HG02870 (cell line): ENCODE measurements at regions not wholly inside any gene's neighbourhood (a gene's known extent, or its start where the extent isn't known, plus 50 kb on each side); places are given as distances from the start of the nearest gene placed in this dataset.

Experiments used
- ATAC-seq: cut with Tn5 transposase; IDR thresholded peaks from one replicate; pipeline ENCODE4 v1.9.1; 2021; ENCODE audit warnings: mild to moderate bottlenecking, moderate library complexity; ENCODE audit not compliant: unreplicated experiment

GRCh38 chr1:193799948-193800690 lies 613.7 kb upstream of the B3GALT2 start:
- ATAC-seq = no peak

DNA sequence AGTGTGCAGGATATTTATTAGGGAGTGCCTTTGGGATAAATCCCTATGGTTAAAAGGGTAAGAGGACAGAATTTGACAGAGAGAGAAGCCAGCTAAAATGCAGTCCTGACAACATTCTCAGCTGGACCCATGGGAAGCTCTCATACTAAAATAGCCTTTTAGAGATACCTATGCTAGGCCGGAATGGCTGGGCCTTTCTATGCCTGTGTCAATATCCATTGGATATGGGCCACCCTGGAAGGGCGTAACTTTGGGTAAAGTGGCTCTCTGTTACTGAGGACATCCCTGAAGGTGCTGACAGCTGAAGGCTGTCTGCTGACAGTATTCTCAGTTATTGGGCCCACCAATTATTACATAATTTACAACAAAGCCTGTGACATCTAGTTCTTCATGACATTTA lies 613.0 kb upstream of the B3GALT2 start:
- ATAC-seq = no peak

GRCh38 chr1:193794239-193794638 lies 607.8 kb upstream of the B3GALT2 start:
- ATAC-seq = no peak

DNA sequence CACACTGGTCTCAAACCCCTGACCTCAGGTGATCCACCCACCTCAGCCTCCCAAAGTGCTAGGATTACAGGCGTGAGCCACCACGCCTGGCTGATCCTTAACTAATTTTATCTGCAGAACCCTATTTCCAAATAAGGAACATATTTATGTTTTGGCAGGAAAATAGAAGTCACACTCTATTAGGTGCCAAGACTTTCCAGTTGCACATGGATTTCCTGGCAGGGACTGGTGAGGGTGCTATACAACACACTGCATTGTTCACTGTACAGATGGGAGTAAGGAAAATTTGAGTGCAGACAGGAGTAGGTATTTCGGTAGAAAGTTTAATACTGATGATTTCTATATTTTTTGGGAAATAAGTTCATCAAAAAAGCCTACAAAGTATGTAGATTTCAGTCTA lies 605.3 kb upstream of the B3GALT2 start:
- no peak for ATAC-seq

DNA sequence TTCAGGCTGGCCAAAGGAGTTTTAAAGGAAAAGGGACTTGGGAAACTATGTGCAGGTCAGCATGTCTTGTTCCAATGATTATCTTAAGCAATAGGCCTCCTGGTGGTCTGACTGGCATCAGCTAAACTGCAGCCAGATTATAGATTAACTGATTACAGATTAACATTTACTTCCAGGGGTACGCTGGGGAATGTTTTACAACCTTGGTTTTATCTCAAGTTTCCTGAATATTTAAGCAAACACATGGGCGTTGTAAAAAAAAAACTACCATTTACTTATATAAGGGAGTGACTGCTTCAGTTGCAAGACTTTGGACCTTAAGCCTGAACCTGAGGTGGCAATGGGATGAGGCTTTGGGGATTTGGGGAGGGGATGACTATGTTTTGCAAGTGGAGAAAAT lies 600.6 kb upstream of the B3GALT2 start:
- ATAC-seq = no peak

- ATAC-seq = no peak
Measured at GRCh38 chr1:193785850-193786420, 599.5 kb upstream of the B3GALT2 start.

- ATAC-seq = no peak
Measured at GRCh38 chr1:193774536-193775323, 588.3 kb upstream of the B3GALT2 start.

GRCh38 chr1:193771596-193771995 lies 585.2 kb upstream of the B3GALT2 start:
- ATAC-seq = no peak

DNA sequence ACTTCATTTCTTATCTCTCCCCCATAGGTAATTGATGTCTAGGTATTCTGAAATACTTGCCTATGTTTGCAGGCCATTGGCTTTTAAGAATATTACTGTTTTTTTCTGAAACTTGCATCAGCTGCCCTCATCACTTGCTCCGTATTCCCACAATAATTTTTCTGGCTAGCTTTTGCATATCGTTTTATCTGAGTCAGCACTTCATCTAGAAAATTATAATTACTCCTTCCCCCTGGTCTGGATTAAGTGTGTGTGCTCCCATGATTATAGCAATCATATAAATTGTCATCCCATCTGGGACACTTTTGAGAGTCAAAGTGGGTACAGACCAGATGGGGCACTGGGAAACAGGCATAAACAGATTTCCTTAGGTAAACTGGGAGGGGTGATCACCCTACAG lies 583.2 kb upstream of the B3GALT2 start:
- no peak for ATAC-seq

- no peak for ATAC-seq
Measured at GRCh38 chr1:193767886-193768285, 581.5 kb upstream of the B3GALT2 start.

GRCh38 chr1:193766329-193766728 lies 579.9 kb upstream of the B3GALT2 start:
- no peak for ATAC-seq

DNA sequence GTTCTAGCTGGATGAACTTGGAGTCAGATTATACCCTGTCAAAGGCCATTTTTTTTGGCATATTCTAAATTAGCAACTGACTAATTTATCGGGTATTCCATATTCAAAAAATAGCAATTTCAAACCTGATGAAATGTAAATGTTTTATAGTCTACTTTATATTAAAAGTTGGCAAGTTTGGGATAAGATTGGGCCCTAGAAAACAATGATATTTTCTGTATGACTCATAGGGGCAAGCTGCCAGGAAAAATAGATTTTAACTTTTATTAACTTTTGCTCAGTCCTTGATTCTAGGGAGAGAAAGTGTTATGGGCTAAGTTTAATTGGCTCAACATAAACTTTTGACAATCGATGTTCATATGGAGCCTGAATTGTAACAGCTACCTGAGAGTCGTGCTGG lies 576.9 kb upstream of the B3GALT2 start:
- no peak for ATAC-seq

GRCh38 chr1:193762236-193762635 lies 575.8 kb upstream of the B3GALT2 start:
- no peak for ATAC-seq

- ATAC-seq = no peak
Measured at GRCh38 chr1:193755441-193755840, 569.0 kb upstream of the B3GALT2 start.

DNA sequence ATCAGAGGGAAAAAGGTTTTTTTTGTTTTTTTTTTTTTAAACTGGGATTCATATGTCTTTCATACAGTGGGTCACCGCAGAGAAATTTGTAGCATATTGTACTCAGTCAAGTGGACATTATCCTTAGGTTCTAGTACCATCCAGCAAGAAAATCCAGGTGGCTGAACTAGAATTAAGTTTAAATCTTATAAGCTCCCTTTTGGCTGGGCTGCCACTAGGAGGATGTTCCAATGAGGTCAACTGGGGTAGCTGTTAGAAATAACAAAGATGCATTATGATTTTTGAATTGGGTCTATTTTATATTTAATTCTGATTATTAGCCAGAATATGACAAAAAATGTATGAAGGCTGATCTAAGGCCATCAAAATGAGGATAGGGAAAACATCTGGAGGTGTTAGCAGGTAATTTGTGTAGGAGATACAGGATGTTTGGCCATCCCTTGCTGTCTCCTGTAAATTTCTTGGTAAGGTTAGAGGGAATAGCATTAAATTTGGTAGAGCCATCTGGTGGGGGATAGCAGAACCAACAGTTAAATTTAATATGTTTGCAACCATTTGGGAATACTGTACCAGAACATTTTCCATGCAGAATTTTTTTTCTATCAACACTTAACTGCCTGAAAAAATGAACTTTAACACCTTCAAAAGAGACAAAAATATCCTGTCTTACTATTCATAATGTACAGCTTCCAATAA lies 568.5 kb upstream of the B3GALT2 start:
- no peak for ATAC-seq

DNA sequence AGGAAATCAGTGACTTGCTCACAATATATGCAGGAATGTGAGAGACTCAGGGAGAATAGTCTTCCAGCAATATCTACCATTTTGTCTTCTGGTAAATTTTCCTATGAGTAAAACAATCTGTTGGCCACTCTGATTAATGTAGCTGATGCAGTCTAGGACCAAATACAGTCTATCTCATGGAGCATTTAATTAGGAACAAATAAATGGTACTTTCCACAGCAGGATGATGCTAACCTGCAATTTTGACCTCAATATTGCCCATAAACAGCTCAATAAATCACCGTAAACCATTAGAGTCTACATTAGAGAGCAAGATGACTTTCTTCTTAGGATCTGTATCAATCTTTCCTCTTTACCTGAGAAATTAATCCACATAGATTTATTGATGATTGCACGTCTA lies 567.7 kb upstream of the B3GALT2 start:
- ATAC-seq = no peak

DNA sequence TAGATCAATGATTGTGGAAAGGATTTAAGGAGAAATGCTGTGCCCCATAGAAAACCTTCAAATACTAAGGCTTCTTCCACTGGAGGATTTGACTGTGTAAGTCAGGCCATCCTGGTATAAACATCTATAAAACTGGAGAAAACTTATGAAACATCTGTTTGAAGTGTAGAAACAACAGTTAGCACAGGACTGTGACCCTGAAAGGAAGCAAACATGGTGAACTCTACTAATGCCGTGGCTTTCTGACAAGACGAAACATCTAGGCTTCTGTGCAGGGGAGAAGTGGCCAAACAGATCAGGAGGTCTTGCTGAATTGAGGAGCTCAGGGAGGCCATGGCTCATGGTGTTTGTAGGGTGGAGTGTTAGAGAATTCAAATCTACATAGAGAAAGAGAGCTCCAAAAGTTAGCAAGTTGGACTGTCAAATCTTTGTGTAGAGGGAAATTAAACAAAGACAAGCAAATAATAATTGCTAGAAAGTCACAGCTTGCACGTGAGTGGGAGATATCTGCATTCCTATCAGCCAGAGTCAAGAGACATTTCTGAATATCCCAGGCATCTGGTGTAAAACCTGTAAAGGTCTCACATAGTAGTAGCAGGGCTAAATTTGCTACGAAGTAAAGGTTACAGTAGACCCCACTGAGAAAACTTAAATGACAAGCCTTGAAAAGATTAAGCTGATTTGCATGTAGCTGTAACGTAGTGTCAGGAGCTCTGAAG lies 566.8 kb upstream of the B3GALT2 start:
- no peak for ATAC-seq

GRCh38 chr1:193749868-193750267 lies 563.5 kb upstream of the B3GALT2 start:
- ATAC-seq = no peak

- ATAC-seq = no peak
Measured at GRCh38 chr1:193747579-193747978, 561.2 kb upstream of the B3GALT2 start.

GRCh38 chr1:193741228-193741627 lies 554.8 kb upstream of the B3GALT2 start:
- no peak for ATAC-seq

DNA sequence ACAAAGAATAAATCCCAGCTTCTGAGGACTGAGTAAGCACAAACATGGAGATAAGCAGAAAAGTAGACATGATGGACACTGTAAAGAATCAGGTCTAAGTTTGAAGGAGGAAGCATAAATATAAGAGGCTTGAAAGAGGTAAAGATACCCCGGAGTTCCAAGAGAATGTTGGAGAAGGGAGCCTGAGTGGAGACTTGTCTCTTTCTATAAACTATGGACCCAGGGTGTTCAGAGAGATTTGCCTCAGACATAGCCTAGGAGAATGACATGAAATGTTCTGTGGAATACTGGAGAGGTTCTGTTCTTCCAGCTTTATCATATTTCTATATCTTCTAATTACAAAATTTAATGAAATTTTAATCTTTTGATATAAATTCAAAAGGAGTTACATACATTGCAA lies 554.3 kb upstream of the B3GALT2 start:
- ATAC-seq = no peak
